ENCODE measurements at regions not wholly inside any gene's neighbourhood (a gene's known extent, or its start where the extent isn't known, plus 50 kb on each side); places are given as distances from the start of the nearest gene placed in this dataset.

- TF ChIP-seq CTCF (IDR thresholded peaks at IDR 0.05) = no peak
- WGBS, 3 donors = 60 to 67% (median 63%) methylated on average over 4 of the region's 4 CpGs
- Histone ChIP-seq H3K4me3 (no peak overlapping the region), H3K9me3 (no peaks in the 10 kb centered on the region), H3K4me1 (ENCODE audit: insufficient read depth) (peaks cover 4% of the 10 kb centered on the region), H3K36me3 (no peaks in the 10 kb centered on the region), H3K27me3 (no peaks in the 10 kb centered on the region), H3K27ac (no peak overlapping the region)
- intact Hi-C loops (cut with DNase I) = no loop called here
- DNase-seq = no peak
Observed at GRCh38 chr16:49003992-49004391, 277.6 kb downstream of the CBLN1 start.

GRCh38 chr16:49003022-49003421, 278.6 kb downstream of the CBLN1 start:
- 83 to 92% (median 86%) methylated on average over 2 of the region's 2 CpGs for WGBS, 3 donors
- intact Hi-C loops (cut with DNase I) = no loop called here
- H3K27me3 ChIP-seq = no peaks in the 10 kb centered on the region
- H3K4me3 ChIP-seq = no peak overlapping the region
- no peak overlapping the region for H3K27ac ChIP-seq
- no peak for TF ChIP-seq CTCF (IDR thresholded peaks at IDR 0.05)
- no peak for TF ChIP-seq EP300 (IDR thresholded peaks at IDR 0.05)
- TF ChIP-seq POLR2A (IDR thresholded peaks at IDR 0.05) = no peak
- peaks cover 4% of the 10 kb centered on the region for H3K4me1 ChIP-seq (ENCODE audit: insufficient read depth)
- DNase-seq = no peak
- H3K9me3 ChIP-seq = no peaks in the 10 kb centered on the region
- H3K36me3 ChIP-seq = no peaks in the 10 kb centered on the region

- no peak for TF ChIP-seq EP300 (IDR thresholded peaks at IDR 0.05)
- 40 to 45% (median 42%) methylated on average over 10 of the region's 10 CpGs for WGBS, 3 donors
- intact Hi-C loops (cut with DNase I) = no loop called here
- Histone ChIP-seq H3K27ac (no peak overlapping the region), H3K27me3 (no peaks in the 10 kb centered on the region), H3K9me3 (no peaks in the 10 kb centered on the region), H3K4me3 (no peak overlapping the region), H3K4me1 (ENCODE audit: insufficient read depth) (peaks cover 4% of the 10 kb centered on the region), H3K36me3 (no peaks in the 10 kb centered on the region)
- no peak for DNase-seq
Observed at GRCh38 chr16:49000594-49000993, 281.0 kb downstream of the CBLN1 start.

GRCh38 chr16:48999508-48999907, 282.1 kb downstream of the CBLN1 start:
- Histone ChIP-seq H3K4me3 (no peak overlapping the region), H3K27me3 (no peaks in the 10 kb centered on the region), H3K9me3 (no peaks in the 10 kb centered on the region), H3K4me1 (ENCODE audit: insufficient read depth) (peaks cover 4% of the 10 kb centered on the region), H3K36me3 (no peaks in the 10 kb centered on the region), H3K27ac (no peak overlapping the region)
- WGBS, 3 donors = 7 to 17% (median 12%) methylated on average over 5 of the region's 5 CpGs
- TF ChIP-seq POLR2A (IDR thresholded peaks at IDR 0.05) (no peak), CTCF (IDR thresholded peaks at IDR 0.05) (no peak), EP300 (IDR thresholded peaks at IDR 0.05) (no peak)
- intact Hi-C loops (cut with DNase I) = no loop called here
- DNase-seq = no peak

GRCh38 chr16:48999044-48999443, 282.6 kb downstream of the CBLN1 start:
- no peak overlapping the region for H3K4me3 ChIP-seq

More at GRCh38 chr16:48999044-48999443, 282.6 kb downstream of the CBLN1 start:
- Histone ChIP-seq H3K9me3 (no peaks in the 10 kb centered on the region), H3K27me3 (no peaks in the 10 kb centered on the region), H3K4me1 (ENCODE audit: insufficient read depth) (peaks cover 4% of the 10 kb centered on the region), H3K27ac (no peak overlapping the region), H3K36me3 (no peaks in the 10 kb centered on the region)
- WGBS, 3 donors = 69 to 75% (median 70%) methylated on average over 6 of the region's 6 CpGs
- no peak for DNase-seq
- intact Hi-C loops (cut with DNase I) = no loop called here
- no peak for TF ChIP-seq CTCF (IDR thresholded peaks at IDR 0.05)
- TF ChIP-seq POLR2A (IDR thresholded peaks at IDR 0.05) = no peak
- no peak for TF ChIP-seq EP300 (IDR thresholded peaks at IDR 0.05)

Data from ovary (tissue), 7 donors.